Endodermal cell (in vitro differentiated cells): ENCODE measurements at regions not wholly inside any gene's neighbourhood (a gene's known extent, or its start where the extent isn't known, plus 50 kb on each side); places are given as distances from the start of the nearest gene placed in this dataset.

ENCODE experiments used
- DNase-seq: peaks from one replicate; pipeline ENCODE4 v3.0.0-alpha.2; 2017
- H3K27ac ChIP-seq: 2 replicates; pipeline ENCODE4 v1.5.1; 2013; ENCODE audit warnings: mild to moderate bottlenecking, low read depth, low read length, moderate library complexity
- H3K27me3 ChIP-seq: 2 replicates; pipeline ENCODE4 v1.6.1; 2013; ENCODE audit warnings: mild to moderate bottlenecking, low read length, moderate library complexity; ENCODE audit not compliant: insufficient read depth, control insufficient read depth, poor library complexity, severe bottlenecking
- H3K36me3 ChIP-seq: 2 replicates; pipeline ENCODE4 v1.7.0; 2013; ENCODE audit warnings: mild to moderate bottlenecking, low read length, moderate library complexity; ENCODE audit not compliant: control insufficient read depth, insufficient read depth
- H3K4me1 ChIP-seq: one replicate; pipeline ENCODE4 v1.7.0; 2013; ENCODE audit warnings: low read length; ENCODE audit not compliant: control insufficient read depth, insufficient read depth
- H3K4me3 ChIP-seq: 2 replicates; pipeline ENCODE4 v1.5.1; 2013; ENCODE audit warnings: mild to moderate bottlenecking, low read length, moderate library complexity
- H3K9ac ChIP-seq: 2 replicates; pipeline ENCODE4 v1.6.1; 2013; ENCODE audit warnings: mild to moderate bottlenecking, low read length, moderate library complexity; ENCODE audit not compliant: poor library complexity, severe bottlenecking; ENCODE audit errors: extremely low read depth
- H3K9me3 ChIP-seq: 2 replicates; pipeline ENCODE4 v1.6.1; 2013; ENCODE audit warnings: mild to moderate bottlenecking, low read length, moderate library complexity; ENCODE audit not compliant: control insufficient read depth
- H3K27ac Mint-ChIP-seq: 2 replicates; pipeline ENCODE4 v1.8.0; 2020; ENCODE audit warnings: mixed read lengths
- H3K27me3 Mint-ChIP-seq: 2 replicates; pipeline ENCODE4 v1.8.0; 2021; ENCODE audit warnings: mild to moderate bottlenecking, mixed read lengths; ENCODE audit not compliant: insufficient read depth
- H3K36me3 Mint-ChIP-seq: 2 replicates; pipeline ENCODE4 v1.8.0; 2020; ENCODE audit warnings: low read depth, mixed read lengths
- H3K4me1 Mint-ChIP-seq: 2 replicates; pipeline ENCODE4 v1.8.0; 2020; ENCODE audit warnings: mixed read lengths
- H3K4me3 Mint-ChIP-seq: 2 replicates; pipeline ENCODE4 v1.8.0; 2020; ENCODE audit warnings: mild to moderate bottlenecking, moderate library complexity, mixed read lengths
- H3K9me3 Mint-ChIP-seq: 2 replicates; pipeline ENCODE4 v1.8.0; 2020; ENCODE audit warnings: mild to moderate bottlenecking, mixed read lengths
- CTCF ChIP-seq: fragments of 200-600 bp; sonication (generic); conservative IDR thresholded peaks from 2 replicates; pipeline ENCODE4 v1.5.0; 2021; ENCODE audit warnings: antibody characterized with exemption, mild to moderate bottlenecking
- WGBS, 2 experiments: methylation state at CpG; one replicate each; pipeline versions ENCODE4 v1.1.5 to v1.1.7; 2013; ENCODE audit warnings: missing lambda C conversion rate in 2 of 2, mixed read lengths in 1 of 2; ENCODE audit not compliant: insufficient coverage in 1 of 2, insufficient read length in 1 of 2; 5-methylcytosine and 5-hydroxymethylcytosine counted together

GRCh38 chr13:48156466-48156865 lies 61.6 kb upstream of the MED4 start:
- Mint-ChIP-seq H3K4me1 (peaks cover 10% of the 10 kb centered on the region), H3K9me3 (no peaks in the 10 kb centered on the region), H3K4me3 (no peak overlapping the region), H3K36me3 (no peaks in the 10 kb centered on the region), H3K27ac (no peak overlapping the region), H3K27me3 (no peaks in the 10 kb centered on the region)
- no peak for TF ChIP-seq CTCF
- Histone ChIP-seq H3K9ac (no peak overlapping the region), H3K4me1 (no peaks in the 10 kb centered on the region), H3K27me3 (no peaks in the 10 kb centered on the region), H3K36me3 (no peaks in the 10 kb centered on the region), H3K9me3 (no peaks in the 10 kb centered on the region), H3K4me3 (no peak overlapping the region), H3K27ac (no peak overlapping the region)
- 90 to 93% methylated on average over 5 to 6 of the region's 6 CpGs for WGBS, 2 experiments
- DNase-seq: peak; percentile 55

- H3K36me3 ChIP-seq: no peaks in the 10 kb centered on the region
- no peak for DNase-seq
- TF ChIP-seq CTCF: no peak
- Mint-ChIP-seq H3K27me3 (no peaks in the 10 kb centered on the region), H3K4me1 (peaks cover 8% of the 10 kb centered on the region), H3K9me3 (no peaks in the 10 kb centered on the region), H3K4me3 (no peak overlapping the region), H3K36me3 (no peaks in the 10 kb centered on the region), H3K27ac (no peak overlapping the region)
- no peak overlapping the region for H3K4me3 ChIP-seq
- H3K9me3 ChIP-seq: no peaks in the 10 kb centered on the region
- H3K27me3 ChIP-seq: no peaks in the 10 kb centered on the region
- no peaks in the 10 kb centered on the region for H3K4me1 ChIP-seq
- 100% methylated on average over 2 of the region's 2 CpGs for WGBS, 2 experiments
- no peak overlapping the region for H3K27ac ChIP-seq
- no peak overlapping the region for H3K9ac ChIP-seq
Observed at GRCh38 chr13:48155848-48156247, 60.9 kb upstream of the MED4 start.

- Histone ChIP-seq H3K9ac (no peak overlapping the region), H3K4me3 (no peak overlapping the region), H3K27ac (no peak overlapping the region), H3K4me1 (no peaks in the 10 kb centered on the region), H3K27me3 (no peaks in the 10 kb centered on the region), H3K36me3 (no peaks in the 10 kb centered on the region), H3K9me3 (no peaks in the 10 kb centered on the region)
- H3K27me3 Mint-ChIP-seq: no peaks in the 10 kb centered on the region
- WGBS, 2 experiments: 92% methylated on average over 2 to 6 of the region's 6 CpGs
- no peaks in the 10 kb centered on the region for H3K36me3 Mint-ChIP-seq
- H3K4me1 Mint-ChIP-seq: peaks cover 4% of the 10 kb centered on the region
- TF ChIP-seq CTCF: no peak
- no peak overlapping the region for H3K4me3 Mint-ChIP-seq
- H3K27ac Mint-ChIP-seq: no peak overlapping the region
- H3K9me3 Mint-ChIP-seq: peaks cover 4% of the 10 kb centered on the region
- no peak for DNase-seq
Observed at GRCh38 chr13:48154671-48155070, 59.8 kb upstream of the MED4 start.
